ENCODE measurements at regions not wholly inside any gene's neighbourhood (a gene's known extent, or its start where the extent isn't known, plus 50 kb on each side); places are given as distances from the start of the nearest gene placed in this dataset.

DNA sequence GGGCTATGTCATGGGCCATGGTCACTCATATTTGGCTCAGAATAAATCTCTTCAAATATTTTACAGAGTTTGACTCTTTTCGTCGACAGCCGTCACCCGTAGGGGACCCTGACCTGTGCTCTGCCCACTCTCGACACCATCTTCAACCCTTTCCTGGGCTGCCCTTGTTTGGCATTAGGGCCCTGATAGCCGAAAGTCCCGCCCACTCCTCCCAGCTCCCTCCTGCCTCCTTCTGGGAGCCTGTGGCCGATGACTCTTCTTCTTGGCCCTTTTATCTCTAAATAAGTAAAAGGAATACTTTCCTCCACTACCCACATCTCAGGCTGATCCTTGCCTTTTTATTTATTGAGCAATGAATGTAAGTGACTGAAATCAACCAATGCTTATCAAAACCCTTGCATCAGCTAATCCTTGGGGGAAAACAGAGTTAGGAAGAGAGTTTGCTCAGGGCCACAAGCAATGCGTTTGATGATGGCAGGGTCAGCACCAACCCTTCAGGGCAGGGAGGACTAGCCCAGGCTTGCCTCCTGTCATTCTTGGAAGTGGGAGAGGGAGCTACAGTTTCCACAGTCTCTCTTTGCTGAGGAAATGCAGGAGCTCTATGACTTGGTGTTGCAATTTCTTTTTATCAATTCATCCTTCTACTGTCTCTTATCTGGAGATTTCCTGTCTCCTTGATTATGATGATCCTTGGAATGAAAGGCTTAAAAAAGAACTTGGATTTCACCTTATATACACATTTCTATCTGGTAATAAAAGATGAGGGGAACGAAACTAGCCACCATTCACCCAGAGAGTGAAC, 218.2 kb upstream of the PODXL start:
- no peaks in the 10 kb centered on the region for H3K4me1 ChIP-seq

DNA sequence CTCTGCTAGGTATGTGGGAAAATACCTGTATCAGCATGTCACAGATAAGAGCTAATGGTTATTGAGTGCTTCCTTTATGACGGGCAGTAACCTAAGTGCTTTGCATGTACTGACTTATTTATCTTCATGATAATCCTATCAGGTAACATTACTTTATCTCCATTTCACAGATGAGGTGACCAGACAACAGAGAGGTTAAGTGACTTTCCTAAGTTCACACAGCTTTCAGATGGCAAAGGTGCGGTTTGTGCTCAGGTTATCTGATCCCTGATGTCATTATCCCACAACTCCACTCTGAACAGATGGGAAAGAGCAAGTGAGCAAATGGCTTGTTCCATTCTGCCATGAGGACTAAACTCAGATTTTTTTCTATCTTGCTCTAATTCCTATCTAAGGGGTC, 217.0 kb upstream of the PODXL start:
- no peaks in the 10 kb centered on the region for H3K4me1 ChIP-seq
- no peak for ATAC-seq
- no peaks in the 10 kb centered on the region for H3K27me3 ChIP-seq
- H3K36me3 ChIP-seq, result no peaks in the 10 kb centered on the region
- no peak overlapping the region for H3K4me3 ChIP-seq
- TF ChIP-seq POLR2AphosphoS5 (IDR thresholded peaks at IDR 0.05), result no peak
- no peak for TF ChIP-seq POLR2A (IDR thresholded peaks at IDR 0.05)
- TF ChIP-seq, protein P1, sequence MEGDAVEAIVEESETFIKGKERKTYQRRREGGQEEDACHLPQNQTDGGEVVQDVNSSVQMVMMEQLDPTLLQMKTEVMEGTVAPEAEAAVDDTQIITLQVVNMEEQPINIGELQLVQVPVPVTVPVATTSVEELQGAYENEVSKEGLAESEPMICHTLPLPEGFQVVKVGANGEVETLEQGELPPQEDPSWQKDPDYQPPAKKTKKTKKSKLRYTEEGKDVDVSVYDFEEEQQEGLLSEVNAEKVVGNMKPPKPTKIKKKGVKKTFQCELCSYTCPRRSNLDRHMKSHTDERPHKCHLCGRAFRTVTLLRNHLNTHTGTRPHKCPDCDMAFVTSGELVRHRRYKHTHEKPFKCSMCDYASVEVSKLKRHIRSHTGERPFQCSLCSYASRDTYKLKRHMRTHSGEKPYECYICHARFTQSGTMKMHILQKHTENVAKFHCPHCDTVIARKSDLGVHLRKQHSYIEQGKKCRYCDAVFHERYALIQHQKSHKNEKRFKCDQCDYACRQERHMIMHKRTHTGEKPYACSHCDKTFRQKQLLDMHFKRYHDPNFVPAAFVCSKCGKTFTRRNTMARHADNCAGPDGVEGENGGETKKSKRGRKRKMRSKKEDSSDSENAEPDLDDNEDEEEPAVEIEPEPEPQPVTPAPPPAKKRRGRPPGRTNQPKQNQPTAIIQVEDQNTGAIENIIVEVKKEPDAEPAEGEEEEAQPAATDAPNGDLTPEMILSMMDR (IDR thresholded peaks at IDR 0.05), result no peak
- no peak for TF ChIP-seq EP300 (IDR thresholded peaks at IDR 0.05)
- 37 to 60% methylated on average over 2 of the region's 2 CpGs for WGBS, 2 donors (ENCODE audit: low coverage in 1 of 2)
- no peaks in the 10 kb centered on the region for H3K9me3 ChIP-seq
- no peak overlapping the region for H3K27ac ChIP-seq

More for the DNA sequence above, 218.2 kb upstream of the PODXL start:
- Histone ChIP-seq H3K36me3 (no peaks in the 10 kb centered on the region), H3K9me3 (no peaks in the 10 kb centered on the region), H3K4me3 (no peak overlapping the region), H3K27me3 (no peaks in the 10 kb centered on the region), H3K27ac (no peak overlapping the region)
- no peak for ATAC-seq
- 56 to 88% methylated on average over 8 of the region's 10 CpGs for WGBS, 2 donors (ENCODE audit: low coverage in 1 of 2)
- TF ChIP-seq POLR2A (IDR thresholded peaks at IDR 0.05) (no peak), POLR2AphosphoS5 (IDR thresholded peaks at IDR 0.05) (no peak), EP300 (IDR thresholded peaks at IDR 0.05) (no peak)
- TF ChIP-seq, protein P1 (IDR thresholded peaks at IDR 0.05), result no peak

DNA sequence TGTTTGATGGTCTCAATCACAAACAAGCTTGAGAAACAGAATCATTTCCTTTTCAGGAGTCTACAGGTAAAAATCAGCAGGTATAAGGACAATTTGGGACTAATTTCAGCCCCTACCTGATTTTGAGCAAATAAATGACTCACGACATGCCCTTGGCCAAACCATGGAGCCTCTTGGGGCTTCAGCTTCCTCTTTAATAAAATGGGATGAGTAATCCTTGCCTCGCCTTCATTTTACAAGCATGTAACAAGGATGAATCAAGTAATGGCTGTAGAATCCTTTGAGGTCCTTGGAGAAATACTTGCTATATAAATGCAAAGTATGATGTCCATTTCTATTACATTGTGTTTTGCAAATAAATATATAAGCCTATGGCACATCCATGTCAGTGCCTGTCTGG, 212.8 kb upstream of the PODXL start:
- no peak for TF ChIP-seq EP300 (IDR thresholded peaks at IDR 0.05)
- TF ChIP-seq POLR2AphosphoS5 (IDR thresholded peaks at IDR 0.05), result no peak
- TF ChIP-seq POLR2A (IDR thresholded peaks at IDR 0.05), result no peak
- TF ChIP-seq, protein P1 (IDR thresholded peaks at IDR 0.05), result no peak
- WGBS, 2 donors (ENCODE audit: low coverage in 1 of 2), result 86 to 90% methylated on average over 2 of the region's 2 CpGs

DNA sequence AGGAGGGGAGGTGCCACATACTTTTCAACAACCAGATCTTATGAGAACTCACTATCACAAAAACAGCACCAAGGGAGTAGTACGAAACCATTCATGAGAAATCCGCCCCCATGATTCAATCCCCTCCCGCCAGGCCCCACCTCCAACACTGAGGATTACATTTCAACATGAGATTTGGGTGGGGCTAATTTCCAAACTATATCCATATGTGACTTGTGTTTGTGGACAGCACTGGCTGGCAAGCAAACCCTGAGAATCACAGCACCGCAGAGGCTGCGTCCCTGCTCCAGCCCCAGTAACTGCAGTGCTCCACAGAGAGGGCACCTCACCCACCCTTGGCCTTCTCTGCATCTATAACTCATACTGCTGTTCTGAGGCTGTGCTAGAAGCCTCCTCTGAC, 211.2 kb upstream of the PODXL start:
- H3K27me3 ChIP-seq, result peaks cover 25% of the 10 kb centered on the region
- H3K4me1 ChIP-seq, result no peaks in the 10 kb centered on the region
- H3K4me3 ChIP-seq, result no peak overlapping the region
- ATAC-seq, result no peak
- no peaks in the 10 kb centered on the region for H3K36me3 ChIP-seq
- H3K27ac ChIP-seq, result no peak overlapping the region
- 66% methylated on average over 3 of the region's 5 CpGs; no CpG with 5 or more reads in 1 of the 2 donors for WGBS, 2 donors (ENCODE audit: low coverage in 1 of 2)
- TF ChIP-seq POLR2A (IDR thresholded peaks at IDR 0.05) (no peak), POLR2AphosphoS5 (IDR thresholded peaks at IDR 0.05) (no peak), EP300 (IDR thresholded peaks at IDR 0.05) (no peak)
- TF ChIP-seq, protein P1 (IDR thresholded peaks at IDR 0.05), result no peak
- no peaks in the 10 kb centered on the region for H3K9me3 ChIP-seq

More for the DNA sequence above, 212.8 kb upstream of the PODXL start:
- ATAC-seq, result no peak
- H3K4me1 ChIP-seq, result no peaks in the 10 kb centered on the region
- no peaks in the 10 kb centered on the region for H3K36me3 ChIP-seq
- H3K27ac ChIP-seq, result no peak overlapping the region
- peaks cover 11% of the 10 kb centered on the region for H3K27me3 ChIP-seq
- H3K4me3 ChIP-seq, result no peak overlapping the region
- H3K9me3 ChIP-seq, result no peaks in the 10 kb centered on the region

DNA sequence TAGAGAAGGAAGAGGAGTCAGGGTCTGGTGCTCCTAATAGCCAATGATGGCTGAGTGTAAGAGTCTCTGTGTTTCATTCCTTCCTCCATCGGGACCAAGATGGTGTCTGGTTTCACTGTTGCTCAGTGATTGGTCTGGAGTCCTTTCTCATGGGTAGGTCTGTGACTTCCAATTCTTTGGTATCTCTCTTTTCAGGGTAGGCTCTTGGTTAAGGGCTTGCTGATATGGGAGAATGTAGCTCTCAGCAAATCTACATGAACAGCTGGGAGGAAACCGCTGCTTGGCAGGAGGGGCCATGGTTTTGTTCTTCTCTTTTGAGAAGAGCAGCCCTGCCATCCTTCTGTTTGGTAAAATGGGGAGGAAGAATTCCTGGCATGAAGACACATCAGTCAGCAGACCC, 209.1 kb upstream of the PODXL start:
- Histone ChIP-seq H3K27ac (no peak overlapping the region), H3K36me3 (no peaks in the 10 kb centered on the region), H3K4me1 (no peaks in the 10 kb centered on the region), H3K4me3 (no peak overlapping the region), H3K9me3 (no peaks in the 10 kb centered on the region), H3K27me3 (peaks cover 31% of the 10 kb centered on the region)
- WGBS, 2 donors (ENCODE audit: low coverage in 1 of 2), result 57% methylated on average over 1 of the region's 2 CpGs; no CpG with 5 or more reads in 1 of the 2 donors
- ATAC-seq, result no peak
- TF ChIP-seq, protein P1 (IDR thresholded peaks at IDR 0.05), result no peak
- TF ChIP-seq EP300 (IDR thresholded peaks at IDR 0.05) (no peak), POLR2AphosphoS5 (IDR thresholded peaks at IDR 0.05) (no peak), POLR2A (IDR thresholded peaks at IDR 0.05) (no peak)

All from gastroesophageal sphincter (tissue), 4 donors.